ENCODE measurements at regions not wholly inside any gene's neighbourhood (a gene's known extent, or its start where the extent isn't known, plus 50 kb on each side); places are given as distances from the start of the nearest gene placed in this dataset.

GRCh38 chr10:28381466-28381865 is 78.6 kb upstream of the MPP7 start:
- Histone ChIP-seq H3K4me3 (ENCODE audit: low read length) (no peak overlapping the region), H3K9ac (ENCODE audit: low read length) (no peak overlapping the region), H3K9me2 (ENCODE audit: insufficient read depth, low read length) (no peaks in the 10 kb centered on the region), H3F3A (ENCODE audit: insufficient read depth, low read length, poor library complexity, severe bottlenecking) (no peaks in the 10 kb centered on the region), H3K9me3 (ENCODE audit: low read length) (no peaks in the 10 kb centered on the region), H3K27ac (ENCODE audit: low read length) (no peak overlapping the region), H3K4me2 (ENCODE audit: low read length) (no peak overlapping the region), H3K27me3 (ENCODE audit: insufficient read depth, low read depth, low read length) (no peaks in the 10 kb centered on the region), H3K79me2 (replicated peaks; ENCODE audit: insufficient read depth, low read length) (no peaks in the 10 kb centered on the region), H2AFZ (ENCODE audit: low read depth, low read length) (no peak overlapping the region), H3K36me3 (ENCODE audit: insufficient read depth, low read length) (no peaks in the 10 kb centered on the region), H4K20me1 (ENCODE audit: insufficient read depth) (no peaks in the 10 kb centered on the region)
- TF ChIP-seq RAD21 (conservative IDR thresholded peaks at IDR 0.05) (no peak), POLR2AphosphoS5 (IDR thresholded peaks at IDR 0.05) (no peak), SMC3 (conservative IDR thresholded peaks at IDR 0.05; ENCODE audit: poor library complexity) (no peak), CTCF (IDR thresholded peaks at IDR 0.05; ENCODE audit: poor library complexity, severe bottlenecking) (no peak), EP300 (conservative IDR thresholded peaks at IDR 0.05; ENCODE audit: poor library complexity, severe bottlenecking) (no peak), REST (IDR thresholded peaks at IDR 0.05; ENCODE audit: borderline replicate concordance) (no peak), TAF1 (IDR thresholded peaks at IDR 0.05; ENCODE audit: low read depth) (no peak), MXI1 (conservative IDR thresholded peaks at IDR 0.05; ENCODE audit: poor library complexity, severe bottlenecking) (no peak), EZH2 (IDR thresholded peaks at IDR 0.05; ENCODE audit: borderline replicate concordance, insufficient read depth, low read length, poor library complexity, severe bottlenecking) (no peak)

GRCh38 chr10:28381903-28382347 is 79.1 kb upstream of the MPP7 start:
- Histone ChIP-seq H3K9me3 (ENCODE audit: low read length) (no peaks in the 10 kb centered on the region), H3K36me3 (ENCODE audit: insufficient read depth, low read length) (no peaks in the 10 kb centered on the region), H3K79me2 (replicated peaks; ENCODE audit: insufficient read depth, low read length) (no peaks in the 10 kb centered on the region), H3K4me2 (ENCODE audit: low read length) (no peak overlapping the region), H3K9me2 (ENCODE audit: insufficient read depth, low read length) (no peaks in the 10 kb centered on the region), H3K4me3 (ENCODE audit: low read length) (no peak overlapping the region), H3K27me3 (ENCODE audit: insufficient read depth, low read depth, low read length) (no peaks in the 10 kb centered on the region), H2AFZ (ENCODE audit: low read depth, low read length) (no peak overlapping the region), H4K20me1 (ENCODE audit: insufficient read depth) (no peaks in the 10 kb centered on the region), H3F3A (ENCODE audit: insufficient read depth, low read length, poor library complexity, severe bottlenecking) (no peaks in the 10 kb centered on the region), H3K27ac (ENCODE audit: low read length) (no peak overlapping the region), H3K9ac (ENCODE audit: low read length) (no peak overlapping the region)
- no peak for TF ChIP-seq POLR2AphosphoS5 (IDR thresholded peaks at IDR 0.05)
- TF ChIP-seq CTCF (IDR thresholded peaks at IDR 0.05; ENCODE audit: poor library complexity, severe bottlenecking) = peak; percentile 98
- TF ChIP-seq RAD21 (conservative IDR thresholded peaks at IDR 0.05) = peak; percentile 96
- TF ChIP-seq SMC3 (conservative IDR thresholded peaks at IDR 0.05; ENCODE audit: poor library complexity) = peak; percentile 96
